ENCODE measurements at regions not wholly inside any gene's neighbourhood (a gene's known extent, or its start where the extent isn't known, plus 50 kb on each side); places are given as distances from the start of the nearest gene placed in this dataset.

DNA sequence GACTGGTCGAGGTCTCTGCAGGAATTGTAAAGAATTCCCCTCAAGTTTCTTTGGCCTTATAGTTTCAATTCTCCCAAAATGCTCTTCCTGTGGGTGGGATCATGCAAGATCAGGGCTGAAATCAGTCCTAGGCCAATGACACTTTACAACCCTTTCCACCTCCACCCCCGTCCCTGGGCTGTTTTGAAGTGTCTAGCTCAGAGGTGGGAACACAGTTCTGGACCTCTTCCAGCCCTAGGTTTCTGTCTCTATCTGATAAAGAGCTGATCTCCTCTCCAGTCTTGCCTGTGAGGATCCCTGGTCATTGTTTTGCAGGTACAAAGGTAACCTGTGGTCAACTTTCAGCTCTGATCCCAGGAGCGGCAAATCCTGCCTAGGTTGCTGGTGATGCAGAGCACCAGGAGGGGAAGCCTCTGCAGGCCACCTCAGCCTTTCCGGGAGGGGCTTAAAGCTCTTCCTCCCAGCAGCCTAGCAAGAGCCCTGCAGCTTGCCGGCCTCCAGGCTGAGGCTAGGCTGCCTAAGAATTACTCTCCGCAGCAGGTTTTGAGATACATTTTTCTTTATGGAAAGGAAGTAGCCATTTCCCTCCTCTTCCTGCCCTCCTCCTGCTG lies 69.8 kb upstream of the WIPF1 start:
- DNase-seq = no peak

DNA sequence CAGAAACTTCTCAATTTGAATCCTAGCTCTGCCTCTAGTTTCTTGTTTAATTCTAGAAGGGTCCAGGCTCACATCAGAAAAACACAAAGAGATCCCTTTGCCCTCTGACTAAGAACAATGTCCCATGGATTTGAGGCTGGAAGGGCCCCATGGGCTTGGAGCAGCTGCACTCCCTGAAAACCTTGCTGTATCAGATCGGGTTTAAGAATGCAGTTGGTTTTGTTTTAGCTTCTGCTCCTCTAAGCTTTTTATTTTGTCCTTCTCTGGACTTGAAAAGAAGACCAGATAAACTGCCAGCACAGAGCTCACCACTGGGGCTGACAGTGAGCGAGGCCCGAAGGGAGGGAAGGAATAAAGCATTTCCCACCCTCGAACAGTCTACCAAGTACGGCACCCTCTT lies 69.2 kb upstream of the WIPF1 start:
- DNase-seq = no peak

DNA sequence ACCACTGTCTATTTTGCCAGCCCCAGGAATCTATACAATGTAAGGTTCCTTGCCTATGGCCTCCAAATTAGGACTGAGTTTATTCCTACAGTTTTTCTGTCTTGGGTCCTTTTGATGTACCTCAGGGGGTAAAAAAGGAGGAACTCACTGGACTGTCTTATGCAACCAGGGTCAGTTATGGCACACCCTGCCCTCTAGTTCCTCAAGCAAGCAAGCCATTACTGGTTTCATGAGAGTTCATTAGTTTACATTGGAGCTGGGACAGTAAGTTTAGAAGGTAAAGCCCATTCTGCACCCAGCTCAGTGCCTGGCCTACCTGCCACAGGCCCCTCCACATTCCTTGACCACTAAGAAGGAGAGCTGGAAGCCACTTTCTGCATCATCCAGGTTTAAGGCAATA lies 68.7 kb upstream of the WIPF1 start:
- no peak for DNase-seq

DNA sequence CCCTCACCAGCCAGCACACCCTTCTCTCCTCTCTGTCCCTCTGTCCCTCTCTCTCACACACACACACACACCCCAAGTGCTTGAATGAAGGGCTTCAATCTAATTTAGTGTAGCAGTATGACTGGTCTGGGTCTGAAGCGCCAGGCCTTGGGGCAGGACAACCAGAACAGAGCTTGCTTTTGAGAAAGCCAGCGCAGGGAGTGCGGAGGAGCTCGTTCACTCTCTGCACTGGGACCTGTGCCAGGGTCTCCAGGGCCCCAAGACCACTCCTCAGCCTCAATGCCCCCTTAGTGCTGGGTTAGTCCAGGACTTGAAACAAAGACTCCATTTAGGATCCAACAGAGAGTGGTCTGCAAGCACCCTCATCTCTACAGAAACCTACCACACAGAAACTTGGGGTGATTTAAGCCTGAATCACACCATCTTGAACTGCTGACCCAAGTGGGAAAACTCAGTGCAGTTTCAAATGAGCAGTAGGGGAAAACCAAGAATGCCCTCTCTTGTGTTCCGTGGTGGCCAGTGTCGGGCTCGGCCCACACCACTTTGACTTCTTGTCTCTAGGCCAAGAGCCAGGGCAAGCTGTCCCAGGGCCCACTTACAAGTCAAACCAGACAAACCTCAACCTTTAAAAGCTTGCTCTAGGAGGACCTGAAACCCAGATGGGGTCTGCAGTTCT lies 66.6 kb upstream of the WIPF1 start:
- DNase-seq = no peak

DNA sequence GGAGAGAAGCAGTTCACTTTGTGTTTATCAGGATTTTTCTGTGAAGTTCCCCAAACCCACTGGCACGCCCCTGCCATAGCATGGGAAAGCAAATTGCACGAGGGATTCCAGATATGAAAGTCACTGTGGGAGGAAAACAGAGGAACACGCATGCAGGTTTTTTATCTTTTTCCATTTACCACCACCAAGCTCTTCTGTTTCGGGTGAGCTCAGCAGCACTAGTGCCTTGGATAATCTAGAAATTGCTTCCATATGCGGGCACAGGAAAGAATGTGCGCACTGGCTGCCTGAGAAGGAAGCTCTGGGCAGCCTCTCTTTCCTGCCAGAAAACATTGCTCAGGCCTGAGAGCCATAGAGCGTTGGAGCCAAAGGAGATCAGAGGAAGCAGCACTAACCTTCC lies 65.9 kb upstream of the WIPF1 start:
- no peak for DNase-seq

DNA sequence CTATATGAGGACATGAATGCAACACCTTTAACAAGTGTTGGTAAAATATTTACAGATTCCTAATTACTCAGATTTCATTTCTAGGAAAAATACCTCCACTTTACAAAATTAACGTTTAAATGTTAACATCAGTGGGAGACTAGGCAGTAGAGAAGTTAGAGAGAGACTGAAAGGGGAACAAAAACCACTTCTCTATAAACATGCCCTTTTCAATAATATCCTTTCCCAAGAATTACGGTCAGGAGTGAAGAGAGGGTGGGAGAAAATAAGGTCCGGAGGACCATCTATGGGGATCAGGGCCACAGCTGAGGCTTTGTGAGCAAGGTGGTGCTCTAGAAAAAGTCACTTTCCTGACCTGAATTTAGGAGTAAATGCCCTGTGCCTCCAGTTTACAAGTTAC lies 65.3 kb upstream of the WIPF1 start:
- no peak for DNase-seq

DNA sequence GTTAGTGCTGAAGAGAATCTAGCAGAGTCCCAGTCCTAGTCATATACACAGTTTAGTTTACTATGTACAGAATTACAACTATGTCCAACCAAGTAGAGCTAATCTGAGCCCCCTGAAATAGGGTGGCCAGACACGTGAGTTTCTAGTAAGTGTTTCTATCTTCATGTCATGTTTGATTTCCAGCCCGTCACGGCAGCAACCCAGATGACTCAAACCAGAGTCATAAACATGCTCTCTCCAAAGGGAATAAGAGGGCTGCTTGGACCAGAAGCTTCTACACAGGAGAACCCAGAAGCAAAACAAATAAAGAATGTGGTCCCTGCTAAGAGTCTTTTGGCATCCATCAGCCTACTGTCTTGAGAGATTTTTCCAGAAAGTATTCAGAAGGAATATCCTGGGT lies 64.9 kb upstream of the WIPF1 start:
- DNase-seq = no peak

DNA sequence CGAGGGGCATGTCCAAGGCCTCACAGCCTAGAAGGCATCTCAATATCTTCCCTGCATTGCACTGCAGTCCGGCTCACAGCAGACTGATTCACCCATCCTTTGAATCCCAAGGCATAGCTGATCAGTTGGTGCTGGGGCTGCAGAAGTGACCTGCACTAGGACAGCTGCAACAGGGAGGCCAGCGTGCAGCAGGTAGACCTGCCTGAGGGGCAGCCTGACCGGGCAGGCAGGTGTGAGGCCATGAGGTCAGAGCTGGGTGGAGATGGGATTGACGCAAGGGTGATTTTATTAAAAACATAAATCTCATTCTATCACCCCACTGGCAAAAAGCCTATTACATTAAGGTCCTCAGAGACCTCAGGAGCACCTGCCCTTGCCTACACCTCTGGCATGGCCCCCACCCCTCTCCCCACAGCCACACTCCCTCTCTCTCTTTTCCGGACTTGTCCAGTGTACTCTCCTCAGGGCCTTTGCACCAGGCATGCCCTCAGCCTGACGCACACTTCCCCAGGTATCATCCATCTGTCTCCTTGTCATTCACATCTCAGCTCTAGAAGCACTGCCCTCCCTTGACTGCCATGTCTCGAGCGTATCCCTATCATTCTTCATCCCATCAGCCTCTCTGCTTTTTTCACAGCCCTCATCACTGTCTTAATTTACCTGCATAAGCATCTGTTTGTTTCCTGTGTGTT lies 63.5 kb upstream of the WIPF1 start:
- no peak for DNase-seq

DNA sequence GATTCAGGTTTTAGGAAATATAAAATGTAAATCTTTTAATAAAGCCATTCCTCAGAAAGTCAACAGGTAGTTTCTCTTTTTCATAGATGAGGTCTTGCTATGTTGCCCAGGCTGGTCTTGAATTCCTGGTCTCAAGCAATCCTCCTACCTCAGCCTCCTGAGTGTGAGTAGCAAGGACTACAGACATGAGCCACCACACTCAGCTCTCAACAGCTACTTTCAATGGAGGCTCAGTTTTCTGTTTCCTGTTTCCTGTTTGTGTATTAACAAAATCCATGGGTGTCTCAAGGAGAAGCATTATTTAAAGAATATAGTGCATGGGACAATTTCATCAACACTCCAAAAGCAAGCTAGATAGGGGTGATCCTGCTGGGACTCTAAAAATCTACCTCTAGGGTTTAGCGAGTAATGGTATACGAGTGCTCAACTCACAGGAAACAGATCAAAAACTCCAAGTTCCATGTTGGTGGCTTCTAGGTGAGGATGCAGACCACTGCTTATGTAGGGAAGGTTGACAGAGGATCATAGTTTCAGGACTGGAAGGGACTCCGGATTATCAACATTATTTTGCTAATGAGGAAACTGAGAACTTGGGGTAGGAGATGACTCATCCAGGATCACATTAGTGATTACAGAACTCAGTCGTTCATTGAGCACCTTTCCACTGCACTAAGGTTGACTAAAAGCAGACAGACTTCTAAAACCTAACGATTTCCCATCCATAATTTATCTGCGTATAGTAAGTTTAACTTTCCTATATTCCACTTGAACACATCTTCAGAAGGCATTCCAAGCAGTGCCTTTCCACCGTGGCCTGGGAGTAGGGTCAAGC lies 61.7 kb upstream of the WIPF1 start:
- no peak for DNase-seq

DNA sequence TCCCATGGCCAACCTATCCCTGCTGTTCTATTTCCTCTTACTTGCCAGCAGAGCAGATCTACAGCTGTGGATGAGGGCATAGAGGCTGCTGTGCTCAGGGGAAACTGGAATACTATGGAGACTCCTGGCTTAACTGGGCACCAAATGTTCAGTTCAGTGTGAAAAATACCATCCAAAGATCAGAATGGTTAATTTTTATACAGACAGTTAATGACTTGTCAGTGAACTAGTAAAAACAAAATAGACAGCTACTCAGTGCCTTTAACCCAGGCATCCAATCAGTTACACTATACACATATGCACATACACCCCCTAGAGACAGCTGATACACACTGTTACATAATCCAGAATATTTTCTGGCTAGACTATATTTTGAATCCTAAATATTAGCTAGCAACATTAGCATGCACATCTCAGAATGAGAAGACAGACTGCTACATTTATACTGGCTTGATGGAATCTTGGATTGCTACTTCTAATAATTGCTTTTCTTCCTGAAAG lies 59.1 kb upstream of the WIPF1 start:
- DNase-seq = no peak

DNA sequence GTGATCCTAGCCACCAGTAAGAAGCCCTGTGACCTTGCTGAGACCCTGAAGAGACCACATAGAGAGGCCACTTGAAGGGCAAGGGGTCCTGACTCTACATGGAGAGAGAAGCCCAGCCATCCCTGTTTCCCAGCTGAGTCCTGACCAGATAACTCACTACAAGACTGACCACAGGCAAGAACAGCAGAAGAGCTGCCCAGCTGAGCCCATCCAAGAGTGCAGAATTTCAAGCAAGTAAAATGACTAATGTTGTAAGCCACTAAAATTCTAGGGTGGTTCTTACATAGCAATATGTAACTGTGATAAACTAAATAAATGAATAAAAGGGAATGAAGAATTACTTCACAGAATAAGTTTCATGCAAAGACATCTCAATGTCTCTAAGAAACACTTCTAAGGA lies 58.4 kb upstream of the WIPF1 start:
- no peak for DNase-seq

DNA sequence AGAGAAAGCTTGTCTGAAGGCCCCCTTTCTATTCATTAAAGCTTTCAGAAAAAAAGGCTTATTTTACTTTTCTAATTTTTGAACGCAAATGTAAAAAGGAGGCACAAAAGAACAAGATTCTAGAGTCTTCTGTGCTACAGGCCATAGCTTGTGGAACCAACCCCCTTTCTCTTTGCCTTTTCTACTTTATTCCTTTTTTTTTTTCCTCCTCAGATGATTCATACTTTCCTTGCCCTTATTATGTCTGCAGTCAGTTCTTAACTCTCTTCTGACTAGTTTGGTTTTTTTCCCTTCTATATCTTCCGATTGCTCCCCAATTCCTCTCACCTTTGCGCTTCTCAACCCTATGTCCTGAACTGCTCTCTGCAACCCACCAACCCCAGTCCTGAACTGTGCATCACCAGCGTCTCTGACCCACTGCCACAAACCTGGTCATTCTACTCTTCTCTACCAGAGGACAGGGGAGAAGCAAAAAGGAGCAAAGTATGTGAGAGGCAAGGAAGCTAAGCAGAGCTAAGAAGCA lies 56.9 kb upstream of the WIPF1 start:
- DNase-seq = no peak

DNA sequence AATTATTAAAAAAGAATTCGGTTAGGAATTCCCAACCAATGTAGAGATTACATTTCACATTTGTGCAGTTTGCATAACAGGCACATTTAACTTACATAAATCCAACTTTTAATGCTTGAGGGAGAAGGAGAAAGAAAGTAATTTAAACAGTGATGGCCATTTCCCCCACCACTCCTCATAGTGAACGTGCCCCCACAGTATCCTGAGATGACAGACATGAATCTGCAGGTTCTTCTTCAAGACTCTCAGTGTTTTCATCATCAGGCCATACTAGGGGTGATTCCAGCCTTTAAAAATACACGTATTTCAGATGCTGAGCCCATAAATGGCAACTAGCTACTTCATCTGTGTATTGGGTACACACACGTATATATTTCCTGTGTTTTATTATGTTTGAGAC lies 51.3 kb upstream of the WIPF1 start:
- DNase-seq = no peak

Data from NCI-H524 (cell line).